GM12872 (cell line): ENCODE measurements at regions not wholly inside any gene's neighbourhood (a gene's known extent, or its start where the extent isn't known, plus 50 kb on each side); places are given as distances from the start of the nearest gene placed in this dataset.

ENCODE experiments used
- CTCF ChIP-seq: IDR thresholded peaks from 3 replicates; pipeline ENCODE4 v1.5.1; 2011; ENCODE audit warnings: low read depth, mild to moderate bottlenecking, low read length, moderate library complexity; ENCODE audit not compliant: insufficient read depth

GRCh38 chr21:14688412-14688811 lies 142.3 kb upstream of the SAMSN1 start:
- TF ChIP-seq CTCF = no peak

GRCh38 chr21:14687268-14687625 lies 141.1 kb upstream of the SAMSN1 start:
- no peak for TF ChIP-seq CTCF

- TF ChIP-seq CTCF = no peak
These were observed 140.6 kb upstream of the SAMSN1 start for GRCh38 chr21:14686466-14687267.

GRCh38 chr21:14685568-14685967 lies 139.5 kb upstream of the SAMSN1 start:
- TF ChIP-seq CTCF = no peak

GRCh38 chr21:14684071-14684470 lies 138.0 kb upstream of the SAMSN1 start:
- no peak for TF ChIP-seq CTCF

GRCh38 chr21:14683063-14683462 lies 136.9 kb upstream of the SAMSN1 start:
- TF ChIP-seq CTCF = no peak

- TF ChIP-seq CTCF = no peak
These were observed 133.0 kb upstream of the SAMSN1 start for GRCh38 chr21:14678973-14679574.
